PFSK-1 (cell line): ENCODE measurements at regions not wholly inside any gene's neighbourhood (a gene's known extent, or its start where the extent isn't known, plus 50 kb on each side); places are given as distances from the start of the nearest gene placed in this dataset.

Experiments used
- POLR2AphosphoS5 ChIP-seq: IDR thresholded peaks from 2 replicates; pipeline ENCODE4 v1.6.1; 2012; ENCODE audit warnings: low read depth, mild to moderate bottlenecking, control low read depth, low read length, moderate library complexity
- REST ChIP-seq, 2 experiments: IDR thresholded peaks; 2 replicates each; pipeline versions ENCODE4 v1.6.1 to v1.8.0; 2011 to 2012; ENCODE audit warnings: low read depth in 2 of 2, low read length in 2 of 2, control low read depth in 1 of 2, inconsistent platforms in 1 of 2, mild to moderate bottlenecking in 1 of 2, moderate library complexity in 1 of 2; ENCODE audit not compliant: insufficient read depth in 1 of 2
- SIN3A ChIP-seq: IDR thresholded peaks from 2 replicates; pipeline ENCODE4 v1.6.1; 2012; ENCODE audit warnings: mild to moderate bottlenecking, low read length, moderate library complexity, borderline replicate concordance; ENCODE audit not compliant: insufficient read depth

- TF ChIP-seq POLR2AphosphoS5 (no peak), REST (IDR thresholded peaks at IDR 0.05; ENCODE audit: insufficient read depth in 1 of 2, low read depth in 2 of 2, low read length in 2 of 2) (no peak), SIN3A (no peak)
These were observed 244.7 kb downstream of the IRF8 start for GRCh38 chr16:86143666-86144065.
